ENCODE measurements at regions not wholly inside any gene's neighbourhood (a gene's known extent, or its start where the extent isn't known, plus 50 kb on each side); places are given as distances from the start of the nearest gene placed in this dataset.

GRCh38 chr4:60544981-60545380 is 655.1 kb upstream of the ADGRL3 start:
- TF ChIP-seq EZH2 (IDR thresholded peaks at IDR 0.05; ENCODE audit: insufficient read depth, poor library complexity, severe bottlenecking) = no peak
- no peak for TF ChIP-seq EZH2phosphoT487 (IDR thresholded peaks at IDR 0.05; ENCODE audit: insufficient read depth, low read depth)

All from GM23248 (cell line).